Activated T-helper 2 cell treated with anti-CD3 and anti-CD28 coated beads, Interferon-gamma antibody, Interleukin-2, Interleukin-4, amounts not matched to agents 10 μg/mL and 5 μg/mL and 100 μg/mL, durations not matched to agents 14 hours and 24 hours and 36 hours (primary cell): ENCODE measurements at regions not wholly inside any gene's neighbourhood (a gene's known extent, or its start where the extent isn't known, plus 50 kb on each side); places are given as distances from the start of the nearest gene placed in this dataset.
"Not testable (repeated sequence)": the region's sequence is repeated elsewhere in the genome, so short reads cannot be mapped to it uniquely, and the experiment has no call there.

Experiments
- DNase-seq: peaks from one replicate; pipeline ENCODE4 v3.0.0; 2021; ENCODE audit warnings: low spot score
- H3K27ac Mint-ChIP-seq: one replicate; pipeline ENCODE4 v1.8.0; 2021; ENCODE audit warnings: mixed read lengths
- H3K27me3 Mint-ChIP-seq: one replicate; pipeline ENCODE4 v1.8.0; 2021; ENCODE audit warnings: low read depth, mixed read lengths
- H3K36me3 Mint-ChIP-seq: one replicate; pipeline ENCODE4 v1.8.0; 2021; ENCODE audit warnings: low read depth, mixed read lengths
- H3K4me1 Mint-ChIP-seq: one replicate; pipeline ENCODE4 v1.8.0; 2021; ENCODE audit warnings: low read depth, mixed read lengths
- H3K4me3 Mint-ChIP-seq: one replicate; pipeline ENCODE4 v1.8.0; 2021; ENCODE audit warnings: low read depth, mild to moderate bottlenecking, moderate library complexity, mixed read lengths
- H3K9me3 Mint-ChIP-seq: one replicate; pipeline ENCODE4 v1.8.0; 2021; ENCODE audit warnings: mixed read lengths
- intact Hi-C: fragments of 100-400 bp; cut with micrococcal nuclease; formaldehyde crosslinking; loops from one replicate; pipeline ENCODE4 v1.15.1; 2023

GRCh38 chr6:170139046-170139445 lies 151.8 kb downstream of the DLL1 start:
- H3K36me3 Mint-ChIP-seq, H3K4me3 Mint-ChIP-seq, H3K27ac Mint-ChIP-seq, DNase-seq, H3K4me1 Mint-ChIP-seq, intact Hi-C loops, H3K27me3 Mint-ChIP-seq: not testable (repeated sequence)
- H3K9me3 Mint-ChIP-seq: peaks cover 10% of the 10 kb centered on the region

GRCh38 chr6:170137911-170138910 lies 152.7 kb downstream of the DLL1 start:
- Mint-ChIP-seq H3K36me3 (no peaks in the 10 kb centered on the region), H3K27ac (no peak overlapping the region), H3K9me3 (peaks cover 3% of the 10 kb centered on the region), H3K4me3 (no peak overlapping the region), H3K4me1 (no peaks in the 10 kb centered on the region), H3K27me3 (no peaks in the 10 kb centered on the region)
- no peak for DNase-seq
- intact Hi-C loops: no loop called here

GRCh38 chr6:170137176-170137891 lies 153.5 kb downstream of the DLL1 start:
- no peak overlapping the region for H3K4me3 Mint-ChIP-seq
- intact Hi-C loops: no loop called here
- no peak for DNase-seq
- H3K9me3 Mint-ChIP-seq: no peaks in the 10 kb centered on the region
- no peaks in the 10 kb centered on the region for H3K4me1 Mint-ChIP-seq
- H3K36me3 Mint-ChIP-seq: no peaks in the 10 kb centered on the region
- no peaks in the 10 kb centered on the region for H3K27me3 Mint-ChIP-seq
- H3K27ac Mint-ChIP-seq: no peak overlapping the region

GRCh38 chr6:170136541-170137175 lies 154.2 kb downstream of the DLL1 start:
- H3K36me3 Mint-ChIP-seq: no peaks in the 10 kb centered on the region
- H3K4me1 Mint-ChIP-seq: no peaks in the 10 kb centered on the region
- intact Hi-C loops: no loop called here
- no peak for DNase-seq
- H3K4me3 Mint-ChIP-seq: no peak overlapping the region
- H3K9me3 Mint-ChIP-seq: no peaks in the 10 kb centered on the region
- H3K27ac Mint-ChIP-seq: no peak overlapping the region
- H3K27me3 Mint-ChIP-seq: no peaks in the 10 kb centered on the region

GRCh38 chr6:170135821-170136471 lies 154.9 kb downstream of the DLL1 start:
- no peak for DNase-seq
- H3K4me1 Mint-ChIP-seq: no peaks in the 10 kb centered on the region
- intact Hi-C loops: no loop called here
- H3K27ac Mint-ChIP-seq: no peak overlapping the region
- no peak overlapping the region for H3K4me3 Mint-ChIP-seq
- H3K36me3 Mint-ChIP-seq: no peaks in the 10 kb centered on the region
- no peaks in the 10 kb centered on the region for H3K9me3 Mint-ChIP-seq
- H3K27me3 Mint-ChIP-seq: no peaks in the 10 kb centered on the region

GRCh38 chr6:170135461-170135820 lies 155.4 kb downstream of the DLL1 start:
- no peaks in the 10 kb centered on the region for H3K27me3 Mint-ChIP-seq
- H3K36me3 Mint-ChIP-seq: no peaks in the 10 kb centered on the region
- H3K9me3 Mint-ChIP-seq: no peaks in the 10 kb centered on the region
- H3K4me3 Mint-ChIP-seq: no peak overlapping the region
- no peak overlapping the region for H3K27ac Mint-ChIP-seq
- DNase-seq: no peak
- intact Hi-C loops: no loop called here
- no peaks in the 10 kb centered on the region for H3K4me1 Mint-ChIP-seq

- DNase-seq: no peak
- no peaks in the 10 kb centered on the region for H3K27me3 Mint-ChIP-seq
- H3K27ac Mint-ChIP-seq: no peak overlapping the region
- no peaks in the 10 kb centered on the region for H3K4me1 Mint-ChIP-seq
- H3K9me3 Mint-ChIP-seq: no peaks in the 10 kb centered on the region
- intact Hi-C loops: no loop called here
- H3K4me3 Mint-ChIP-seq: no peak overlapping the region
- no peaks in the 10 kb centered on the region for H3K36me3 Mint-ChIP-seq
These were observed 156.1 kb downstream of the DLL1 start for GRCh38 chr6:170134471-170135440.

- no peaks in the 10 kb centered on the region for H3K9me3 Mint-ChIP-seq
- no peaks in the 10 kb centered on the region for H3K4me1 Mint-ChIP-seq
- no peaks in the 10 kb centered on the region for H3K36me3 Mint-ChIP-seq
- H3K27ac Mint-ChIP-seq: no peak overlapping the region
- intact Hi-C loops: no loop called here
- no peak for DNase-seq
- H3K4me3 Mint-ChIP-seq: no peak overlapping the region
- H3K27me3 Mint-ChIP-seq: no peaks in the 10 kb centered on the region
These were observed 156.8 kb downstream of the DLL1 start for GRCh38 chr6:170134031-170134470.

GRCh38 chr6:170132561-170132991 lies 158.3 kb downstream of the DLL1 start:
- no peaks in the 10 kb centered on the region for H3K9me3 Mint-ChIP-seq
- no peaks in the 10 kb centered on the region for H3K36me3 Mint-ChIP-seq
- DNase-seq: no peak
- no peak overlapping the region for H3K27ac Mint-ChIP-seq
- no peak overlapping the region for H3K4me3 Mint-ChIP-seq
- intact Hi-C loops: no loop called here
- H3K4me1 Mint-ChIP-seq: no peaks in the 10 kb centered on the region
- no peaks in the 10 kb centered on the region for H3K27me3 Mint-ChIP-seq

- no peaks in the 10 kb centered on the region for H3K27me3 Mint-ChIP-seq
- no peaks in the 10 kb centered on the region for H3K36me3 Mint-ChIP-seq
- no peak overlapping the region for H3K4me3 Mint-ChIP-seq
- H3K27ac Mint-ChIP-seq: no peak overlapping the region
- H3K9me3 Mint-ChIP-seq: no peaks in the 10 kb centered on the region
- intact Hi-C loops: no loop called here
- no peaks in the 10 kb centered on the region for H3K4me1 Mint-ChIP-seq
- no peak for DNase-seq
These were observed 158.8 kb downstream of the DLL1 start for GRCh38 chr6:170132011-170132521.

GRCh38 chr6:170131351-170131750 lies 159.5 kb downstream of the DLL1 start:
- Mint-ChIP-seq H3K4me3 (no peak overlapping the region), H3K36me3 (no peaks in the 10 kb centered on the region), H3K27me3 (no peaks in the 10 kb centered on the region), H3K27ac (no peak overlapping the region), H3K9me3 (no peaks in the 10 kb centered on the region), H3K4me1 (no peaks in the 10 kb centered on the region)
- intact Hi-C loops: no loop called here
- DNase-seq: no peak
